GM19099 (cell line): ENCODE measurements at regions not wholly inside any gene's neighbourhood (a gene's known extent, or its start where the extent isn't known, plus 50 kb on each side); places are given as distances from the start of the nearest gene placed in this dataset.

Experiments used
- POLR2A ChIP-seq: IDR thresholded peaks from 3 replicates; pipeline ENCODE4 v1.6.1; 2011; ENCODE audit warnings: low read depth; ENCODE audit not compliant: insufficient read length; ENCODE audit errors: extremely low read depth

DNA sequence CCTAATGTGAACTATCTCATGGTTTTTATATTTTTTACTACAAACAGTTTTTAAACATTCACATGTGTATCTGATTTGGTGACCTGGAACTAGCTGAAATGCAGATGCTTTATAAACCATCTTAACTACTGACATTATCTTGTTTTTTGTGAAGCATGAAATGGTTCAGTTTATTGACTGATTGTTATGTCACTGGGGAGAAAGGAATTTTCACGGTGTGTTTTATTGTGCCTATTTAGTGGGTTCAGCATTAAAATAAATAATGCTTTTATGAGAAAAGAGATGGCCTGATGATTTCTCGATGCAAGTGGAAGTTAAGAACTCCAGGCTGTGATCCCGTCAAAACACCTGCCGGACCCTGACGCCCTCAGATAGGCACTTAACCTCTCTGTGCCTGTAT lies 79.9 kb upstream of the KIF26B start:
- no peak for TF ChIP-seq POLR2A

GRCh38 chr1:245074232-245074747 lies 80.5 kb upstream of the KIF26B start:
- no peak for TF ChIP-seq POLR2A

DNA sequence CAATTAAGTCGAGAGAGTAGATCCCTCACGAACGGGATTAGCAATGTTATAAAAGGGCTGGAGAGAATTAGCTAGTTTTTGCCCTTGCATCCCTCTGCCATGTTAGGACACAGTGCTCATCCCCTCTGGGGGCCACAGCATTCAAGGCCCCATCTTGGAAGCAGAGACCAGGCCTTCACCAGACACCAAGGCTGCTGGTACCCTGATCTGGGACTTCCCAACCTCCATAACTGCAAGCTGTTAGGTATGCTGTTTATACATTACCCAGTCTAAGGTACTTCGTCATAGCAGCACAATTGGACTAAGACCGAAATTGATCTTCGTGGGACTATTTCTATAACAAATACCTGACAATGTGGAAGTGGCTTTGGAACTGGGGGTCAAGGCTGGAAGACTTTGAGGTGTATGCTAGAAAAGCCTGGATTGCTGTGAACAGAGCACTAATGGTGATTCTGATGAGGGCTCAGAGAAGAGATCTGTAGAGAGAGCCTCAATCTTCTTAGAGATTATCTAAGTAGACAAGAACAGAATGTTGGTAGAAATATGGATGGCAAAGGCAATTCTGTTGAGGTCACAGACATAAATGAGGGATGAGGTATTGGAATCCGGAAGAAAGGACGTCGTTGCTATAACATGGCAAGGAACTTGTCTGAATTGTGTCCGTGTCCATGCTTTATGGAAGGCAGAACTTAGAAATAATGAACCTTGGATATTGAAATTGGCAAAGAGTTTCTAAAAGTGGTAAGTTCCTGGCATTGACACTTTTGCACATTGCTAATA lies 83.8 kb upstream of the KIF26B start:
- TF ChIP-seq POLR2A = no peak

- TF ChIP-seq POLR2A = no peak
These were observed 87.5 kb upstream of the KIF26B start for GRCh38 chr1:245067257-245067656.

GRCh38 chr1:245062741-245063305 lies 92.0 kb upstream of the KIF26B start:
- TF ChIP-seq POLR2A = no peak

- no peak for TF ChIP-seq POLR2A
These were observed 94.0 kb upstream of the KIF26B start for GRCh38 chr1:245060684-245061374.

GRCh38 chr1:245059806-245060424 lies 94.9 kb upstream of the KIF26B start:
- no peak for TF ChIP-seq POLR2A

- no peak for TF ChIP-seq POLR2A
These were observed 95.9 kb upstream of the KIF26B start for GRCh38 chr1:245058882-245059281.

DNA sequence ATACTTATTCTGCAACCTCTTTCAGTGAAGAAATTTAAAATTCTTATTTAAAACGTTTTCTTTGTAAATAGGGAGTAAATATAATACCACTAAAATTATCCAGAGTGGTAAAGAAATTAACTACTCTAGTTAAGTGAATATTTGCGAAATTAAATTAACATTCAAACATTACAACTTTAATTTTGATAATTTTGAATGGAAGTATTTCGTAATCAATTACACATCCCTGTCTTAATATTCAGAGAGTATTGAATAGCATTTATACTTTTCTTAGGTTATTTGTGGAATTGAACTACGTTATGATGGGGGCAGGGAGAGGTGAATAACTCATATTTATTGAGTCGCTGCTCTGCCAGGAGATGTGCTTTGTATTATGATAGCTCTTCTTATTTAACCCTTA lies 96.3 kb upstream of the KIF26B start:
- TF ChIP-seq POLR2A = no peak

DNA sequence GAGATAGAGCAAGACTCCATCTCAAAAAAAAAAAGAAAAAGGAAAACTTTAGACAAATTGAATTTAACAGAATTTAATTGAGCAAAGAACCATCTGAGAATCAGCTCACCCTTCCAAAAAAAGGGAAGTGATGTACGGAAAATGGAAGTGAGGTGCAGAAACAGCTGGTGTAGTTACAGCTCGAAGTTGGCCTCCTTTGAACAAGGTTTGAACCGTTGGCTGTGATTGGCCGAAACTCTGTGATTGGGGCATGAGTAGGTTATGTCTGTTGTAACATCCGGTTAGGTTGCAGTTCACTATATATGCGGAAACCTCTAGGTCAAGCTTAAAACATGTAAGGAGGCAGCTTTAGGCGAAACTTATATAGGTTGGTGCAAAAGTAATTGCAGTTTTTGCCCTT lies 97.9 kb upstream of the KIF26B start:
- no peak for TF ChIP-seq POLR2A

- TF ChIP-seq POLR2A = no peak
These were observed 99.0 kb upstream of the KIF26B start for GRCh38 chr1:245055752-245056151.

GRCh38 chr1:245054507-245055270 lies 100.1 kb upstream of the KIF26B start:
- no peak for TF ChIP-seq POLR2A

- TF ChIP-seq POLR2A = no peak
These were observed 100.7 kb upstream of the KIF26B start for GRCh38 chr1:245054105-245054504.

DNA sequence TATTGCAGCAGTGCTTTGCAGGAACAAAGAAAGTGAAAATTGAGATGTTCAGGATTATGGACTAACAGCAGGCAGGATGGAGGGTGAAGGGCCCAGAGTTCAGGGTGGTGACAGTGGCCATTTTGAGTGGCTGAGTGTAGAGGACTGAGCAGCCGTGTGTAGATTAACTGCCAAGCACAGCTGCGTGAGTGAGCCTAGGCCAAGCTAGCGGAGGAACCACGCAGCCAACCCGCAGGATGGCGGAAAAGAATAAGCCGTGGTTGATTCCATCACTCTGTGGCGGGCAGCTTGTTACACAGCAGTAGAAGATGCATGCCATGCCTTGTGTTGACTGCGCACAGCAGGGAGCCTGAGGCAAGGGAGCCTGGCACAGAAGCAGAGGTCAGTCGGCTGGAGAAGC lies 102.5 kb upstream of the KIF26B start:
- TF ChIP-seq POLR2A = no peak

- TF ChIP-seq POLR2A = no peak
These were observed 103.2 kb upstream of the KIF26B start for GRCh38 chr1:245051349-245052221.
